HepG2 (cell line): ENCODE measurements at regions not wholly inside any gene's neighbourhood (a gene's known extent, or its start where the extent isn't known, plus 50 kb on each side); places are given as distances from the start of the nearest gene placed in this dataset.

Experiments used
- CREM ChIP-seq, 2 experiments: sonication (generic) in 1 of 2; formaldehyde crosslinking in 1 of 2; IDR thresholded peaks; 2 replicates each; pipeline versions ENCODE4 v1.4.0 to v1.6.1; 2016 to 2020; ENCODE audit warnings: antibody characterized with exemption in 1 of 2, mild to moderate bottlenecking in 1 of 2, missing genetic modification reagents in 1 of 2
- MTA1 ChIP-seq: sonication (generic); formaldehyde crosslinking; IDR thresholded peaks from 2 replicates; pipeline ENCODE4 v1.4.0; 2020; ENCODE audit warnings: missing genetic modification reagents, mild to moderate bottlenecking, borderline replicate concordance
- NR1H2 ChIP-seq: sonication (generic); formaldehyde crosslinking; IDR thresholded peaks from 2 replicates; pipeline ENCODE4 v1.8.1; 2022; ENCODE audit warnings: low read depth, missing genetic modification reagents, borderline replicate concordance
- PAWR ChIP-seq: sonication (generic); formaldehyde crosslinking; IDR thresholded peaks from 2 replicates; pipeline ENCODE4 v1.4.0; 2020; ENCODE audit warnings: missing genetic modification reagents, mild to moderate bottlenecking, borderline replicate concordance
- SALL1 ChIP-seq: sonication (generic); formaldehyde crosslinking; IDR thresholded peaks from 2 replicates; pipeline ENCODE4 v1.8.0; 2022; ENCODE audit warnings: mild to moderate bottlenecking, missing genetic modification reagents
- ZFX ChIP-seq: sonication (generic); formaldehyde crosslinking; IDR thresholded peaks from 2 replicates; pipeline ENCODE4 v1.4.0; 2020; ENCODE audit warnings: mild to moderate bottlenecking, low read depth, missing genetic modification reagents, moderate library complexity
- TF ChIP-seq, protein P1 (sequence below): sonication (generic); formaldehyde crosslinking; IDR thresholded peaks from 2 replicates; pipeline ENCODE4 v1.5.0; 2020; ENCODE audit warnings: mild to moderate bottlenecking, missing genetic modification reagents, moderate library complexity

DNA sequence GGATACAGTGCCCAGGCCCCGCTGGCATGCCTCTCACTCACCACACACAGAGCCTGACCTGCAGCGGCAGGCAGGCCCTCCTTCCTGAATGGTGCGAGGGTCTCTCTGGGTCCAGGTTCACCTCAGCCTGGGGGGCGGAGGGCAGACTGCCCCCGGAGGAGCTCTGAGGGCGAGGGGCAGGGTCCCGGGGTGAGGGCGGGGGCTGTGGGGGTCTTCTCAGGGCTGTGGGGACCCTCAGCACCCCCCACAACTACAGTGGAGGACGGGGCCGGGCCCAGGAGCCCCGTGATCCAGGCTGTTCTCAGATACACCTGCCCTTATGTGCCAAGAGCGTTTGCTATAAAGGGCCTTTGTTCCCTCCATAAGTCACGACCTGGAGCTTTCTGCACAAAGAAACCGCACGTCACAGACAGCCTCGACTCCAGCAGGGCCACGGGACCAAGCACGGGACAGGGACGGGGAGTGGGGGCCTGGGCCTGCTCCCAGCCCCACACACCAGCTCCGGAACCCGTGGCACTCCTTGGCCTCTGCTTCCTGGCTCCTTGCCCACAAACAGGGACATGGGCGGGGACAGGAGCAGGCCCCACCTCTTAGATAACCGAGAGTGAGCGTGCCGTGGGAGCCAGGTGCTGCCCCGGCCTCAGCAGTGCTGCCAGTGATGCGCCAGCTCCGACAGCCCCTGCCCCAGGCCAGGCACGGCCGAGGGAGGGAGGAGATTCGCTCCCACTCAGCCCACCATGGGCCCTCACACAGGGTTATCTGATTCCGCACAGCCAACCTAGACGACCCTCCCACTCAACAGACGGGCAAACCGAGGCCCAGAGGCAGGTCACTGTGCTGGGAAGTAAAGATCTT, 101.9 kb downstream of the RFLNA start:
- TF ChIP-seq, protein P1, sequence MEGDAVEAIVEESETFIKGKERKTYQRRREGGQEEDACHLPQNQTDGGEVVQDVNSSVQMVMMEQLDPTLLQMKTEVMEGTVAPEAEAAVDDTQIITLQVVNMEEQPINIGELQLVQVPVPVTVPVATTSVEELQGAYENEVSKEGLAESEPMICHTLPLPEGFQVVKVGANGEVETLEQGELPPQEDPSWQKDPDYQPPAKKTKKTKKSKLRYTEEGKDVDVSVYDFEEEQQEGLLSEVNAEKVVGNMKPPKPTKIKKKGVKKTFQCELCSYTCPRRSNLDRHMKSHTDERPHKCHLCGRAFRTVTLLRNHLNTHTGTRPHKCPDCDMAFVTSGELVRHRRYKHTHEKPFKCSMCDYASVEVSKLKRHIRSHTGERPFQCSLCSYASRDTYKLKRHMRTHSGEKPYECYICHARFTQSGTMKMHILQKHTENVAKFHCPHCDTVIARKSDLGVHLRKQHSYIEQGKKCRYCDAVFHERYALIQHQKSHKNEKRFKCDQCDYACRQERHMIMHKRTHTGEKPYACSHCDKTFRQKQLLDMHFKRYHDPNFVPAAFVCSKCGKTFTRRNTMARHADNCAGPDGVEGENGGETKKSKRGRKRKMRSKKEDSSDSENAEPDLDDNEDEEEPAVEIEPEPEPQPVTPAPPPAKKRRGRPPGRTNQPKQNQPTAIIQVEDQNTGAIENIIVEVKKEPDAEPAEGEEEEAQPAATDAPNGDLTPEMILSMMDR (CRISPR knock-in tag), result no peak
- TF ChIP-seq PAWR (CRISPR knock-in tag), result no peak
- no peak for TF ChIP-seq CREM (IDR thresholded peaks at IDR 0.05)
- TF ChIP-seq CREM (CRISPR knock-in tag; IDR thresholded peaks at IDR 0.05), result no peak
- no peak for TF ChIP-seq MTA1 (CRISPR knock-in tag)
- TF ChIP-seq SALL1 (CRISPR knock-in tag), result no peak
- no peak for TF ChIP-seq ZFX
- TF ChIP-seq NR1H2 (CRISPR knock-in tag), result no peak
